Loucy (cell line): ENCODE measurements at regions not wholly inside any gene's neighbourhood (a gene's known extent, or its start where the extent isn't known, plus 50 kb on each side); places are given as distances from the start of the nearest gene placed in this dataset.

ENCODE experiments used
- H2AFZ ChIP-seq: fragments of 200-600 bp; sonication (generic); 2 replicates; pipeline ENCODE4 v1.6.0; 2016; ENCODE audit warnings: antibody characterized with exemption, mild to moderate bottlenecking, low read length, moderate library complexity
- H3F3A ChIP-seq: fragments of 200-600 bp; 2 replicates; pipeline ENCODE4 v1.6.0; 2016; ENCODE audit warnings: antibody characterized with exemption, low read depth, mild to moderate bottlenecking
- H3K27me3 ChIP-seq: fragments of 200-600 bp; sonication (generic); 2 replicates; pipeline ENCODE4 v1.6.1; 2014; ENCODE audit warnings: low read length, mild to moderate bottlenecking; ENCODE audit not compliant: insufficient read depth, poor library complexity, severe bottlenecking
- H3K36me3 ChIP-seq: fragments of 200-600 bp; sonication (generic); 2 replicates; pipeline ENCODE4 v1.6.1; 2016; ENCODE audit warnings: low read length; ENCODE audit not compliant: insufficient read depth
- H3K4me1 ChIP-seq: fragments of 200-600 bp; sonication (generic); 2 replicates; pipeline ENCODE4 v1.5.1; 2014; ENCODE audit warnings: low read length, mild to moderate bottlenecking; ENCODE audit not compliant: insufficient read depth, poor library complexity, severe bottlenecking
- H3K4me2 ChIP-seq: fragments of 200-600 bp; sonication (generic); 2 replicates; pipeline ENCODE4 v1.6.0; 2014; ENCODE audit warnings: antibody characterized with exemption, low read length, low read depth, mild to moderate bottlenecking; ENCODE audit not compliant: poor library complexity, severe bottlenecking
- H3K4me3 ChIP-seq: fragments of 200-600 bp; sonication (generic); 2 replicates; pipeline ENCODE4 v1.5.1; 2014; ENCODE audit warnings: low read length, mild to moderate bottlenecking, mixed read lengths; ENCODE audit not compliant: poor library complexity, severe bottlenecking
- H3K79me2 ChIP-seq: fragments of 200-600 bp; sonication (generic); 2 replicates; pipeline ENCODE4 v1.6.1; 2014; ENCODE audit warnings: low read length; ENCODE audit not compliant: insufficient read depth
- H3K9ac ChIP-seq: fragments of 200-600 bp; sonication (generic); 2 replicates; pipeline ENCODE4 v1.6.0; 2014; ENCODE audit warnings: mild to moderate bottlenecking, low read depth, low read length, moderate library complexity; ENCODE audit not compliant: poor library complexity, severe bottlenecking
- H3K9me2 ChIP-seq: fragments of 200-600 bp; sonication (generic); replicated peaks from 2 replicates; pipeline ENCODE4 v1.6.1; 2016; ENCODE audit warnings: low read depth, low read length, mixed read lengths
- H3K9me3 ChIP-seq: fragments of 200-600 bp; sonication (generic); 2 replicates; pipeline ENCODE4 v1.6.1; 2014; ENCODE audit warnings: mild to moderate bottlenecking, antibody characterized with exemption, low read length, low read depth; ENCODE audit not compliant: insufficient read depth
- H4K20me1 ChIP-seq: fragments of 200-600 bp; sonication (generic); 2 replicates; pipeline ENCODE4 v1.6.0; 2014; ENCODE audit warnings: antibody characterized with exemption, low read length, mild to moderate bottlenecking; ENCODE audit not compliant: insufficient read depth, poor library complexity, severe bottlenecking
- EZH2phosphoT487 ChIP-seq: fragments of 200-600 bp; IDR thresholded peaks from 2 replicates; pipeline ENCODE4 v1.6.1; 2018; ENCODE audit warnings: antibody characterized with exemption, mild to moderate bottlenecking, moderate library complexity, borderline replicate concordance
- TF ChIP-seq, protein P1 (sequence below): fragments of 200-600 bp; sonication (generic); conservative IDR thresholded peaks from 2 replicates; pipeline ENCODE4 v1.5.1; 2014; ENCODE audit warnings: mild to moderate bottlenecking, antibody characterized with exemption, low read length

DNA sequence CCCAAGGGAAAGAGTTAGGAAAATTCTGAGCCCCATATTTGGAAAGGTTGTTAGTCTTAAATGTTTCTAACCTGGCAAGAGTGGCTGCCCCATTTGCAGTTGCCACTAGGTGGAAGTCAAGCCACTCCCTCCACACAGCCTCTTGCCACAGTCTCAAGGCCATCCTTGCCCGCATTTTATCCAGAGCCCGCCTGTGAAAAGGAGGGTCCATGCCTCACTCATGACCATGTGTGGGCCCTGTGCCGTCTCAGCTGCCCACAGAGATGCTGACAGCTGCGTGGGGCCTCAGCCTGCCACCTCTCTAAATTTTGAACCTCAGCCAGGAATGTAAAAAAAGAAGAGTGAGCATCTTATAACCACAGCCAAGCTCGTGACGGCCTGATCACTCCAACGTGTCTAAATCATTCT is 201.5 kb upstream of the FAM241A start:
- Histone ChIP-seq H2AFZ (no peak overlapping the region), H3K36me3 (no peaks in the 10 kb centered on the region), H3K4me1 (no peaks in the 10 kb centered on the region), H3K27me3 (no peaks in the 10 kb centered on the region), H4K20me1 (no peaks in the 10 kb centered on the region), H3K4me3 (no peak overlapping the region), H3K9me2 (no peaks in the 10 kb centered on the region), H3F3A (no peaks in the 10 kb centered on the region), H3K4me2 (no peak overlapping the region), H3K9me3 (no peaks in the 10 kb centered on the region), H3K79me2 (no peaks in the 10 kb centered on the region), H3K9ac (no peak overlapping the region)
- no peak for TF ChIP-seq EZH2phosphoT487
- TF ChIP-seq, protein P1, sequence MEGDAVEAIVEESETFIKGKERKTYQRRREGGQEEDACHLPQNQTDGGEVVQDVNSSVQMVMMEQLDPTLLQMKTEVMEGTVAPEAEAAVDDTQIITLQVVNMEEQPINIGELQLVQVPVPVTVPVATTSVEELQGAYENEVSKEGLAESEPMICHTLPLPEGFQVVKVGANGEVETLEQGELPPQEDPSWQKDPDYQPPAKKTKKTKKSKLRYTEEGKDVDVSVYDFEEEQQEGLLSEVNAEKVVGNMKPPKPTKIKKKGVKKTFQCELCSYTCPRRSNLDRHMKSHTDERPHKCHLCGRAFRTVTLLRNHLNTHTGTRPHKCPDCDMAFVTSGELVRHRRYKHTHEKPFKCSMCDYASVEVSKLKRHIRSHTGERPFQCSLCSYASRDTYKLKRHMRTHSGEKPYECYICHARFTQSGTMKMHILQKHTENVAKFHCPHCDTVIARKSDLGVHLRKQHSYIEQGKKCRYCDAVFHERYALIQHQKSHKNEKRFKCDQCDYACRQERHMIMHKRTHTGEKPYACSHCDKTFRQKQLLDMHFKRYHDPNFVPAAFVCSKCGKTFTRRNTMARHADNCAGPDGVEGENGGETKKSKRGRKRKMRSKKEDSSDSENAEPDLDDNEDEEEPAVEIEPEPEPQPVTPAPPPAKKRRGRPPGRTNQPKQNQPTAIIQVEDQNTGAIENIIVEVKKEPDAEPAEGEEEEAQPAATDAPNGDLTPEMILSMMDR = peak; percentile 76

DNA sequence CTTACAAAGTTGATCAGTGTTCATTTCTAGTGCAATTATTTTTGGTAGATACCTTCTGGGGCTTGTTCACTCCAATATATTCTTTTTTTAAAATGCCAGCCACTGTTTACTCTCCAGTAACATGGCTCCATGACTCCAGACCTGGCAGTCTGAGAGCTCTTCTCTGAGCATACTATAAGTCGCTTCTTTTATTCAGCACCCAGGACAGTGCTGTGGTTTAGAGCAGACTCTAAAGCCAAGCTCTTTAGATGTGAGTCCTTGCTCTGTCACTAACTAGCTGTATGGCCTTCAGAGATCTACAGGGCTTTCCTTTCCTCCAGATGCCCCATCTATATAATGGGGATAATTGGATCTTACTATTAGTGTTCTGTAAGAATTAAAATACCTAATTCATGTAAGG is 200.2 kb upstream of the FAM241A start:
- Histone ChIP-seq H3K4me3 (no peak overlapping the region), H3K79me2 (no peaks in the 10 kb centered on the region), H4K20me1 (no peaks in the 10 kb centered on the region), H2AFZ (no peak overlapping the region), H3K4me2 (no peak overlapping the region), H3K9me3 (no peaks in the 10 kb centered on the region), H3K27me3 (no peaks in the 10 kb centered on the region), H3K36me3 (no peaks in the 10 kb centered on the region), H3K4me1 (no peaks in the 10 kb centered on the region), H3K9me2 (no peaks in the 10 kb centered on the region), H3K9ac (no peak overlapping the region), H3F3A (no peaks in the 10 kb centered on the region)
- TF ChIP-seq, protein P1 = no peak
- no peak for TF ChIP-seq EZH2phosphoT487

DNA sequence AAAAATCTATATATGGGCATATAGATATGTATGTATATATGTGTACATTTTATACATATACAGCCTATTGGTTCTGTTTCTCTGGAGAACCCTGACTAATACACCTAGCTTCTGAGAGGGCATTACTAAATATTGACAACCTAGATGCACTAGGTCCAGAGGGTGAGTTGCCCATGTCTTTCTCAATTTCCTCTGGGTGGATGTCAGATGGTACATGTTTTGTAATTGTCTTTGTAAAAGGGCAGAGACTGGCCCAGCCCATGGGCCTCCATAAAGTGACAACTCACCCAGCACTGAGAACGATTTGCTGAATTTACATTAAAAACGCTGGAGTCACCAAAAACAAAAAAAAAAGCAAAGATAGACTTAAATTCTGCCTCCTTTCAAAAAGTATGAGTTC is 198.5 kb upstream of the FAM241A start:
- TF ChIP-seq, protein P1 = no peak
- TF ChIP-seq EZH2phosphoT487 = no peak
- H3K36me3 ChIP-seq = no peaks in the 10 kb centered on the region
- H3K9me3 ChIP-seq = no peaks in the 10 kb centered on the region
- H2AFZ ChIP-seq = no peak overlapping the region
- no peaks in the 10 kb centered on the region for H3K9me2 ChIP-seq
- H3K79me2 ChIP-seq = no peaks in the 10 kb centered on the region
- H3K4me1 ChIP-seq = no peaks in the 10 kb centered on the region
- H3F3A ChIP-seq = no peaks in the 10 kb centered on the region
- H3K27me3 ChIP-seq = no peaks in the 10 kb centered on the region
- H3K4me3 ChIP-seq = no peak overlapping the region
- H4K20me1 ChIP-seq = no peaks in the 10 kb centered on the region
- H3K9ac ChIP-seq = no peak overlapping the region
- H3K4me2 ChIP-seq = no peak overlapping the region
